H9 (cell line): ENCODE measurements at regions not wholly inside any gene's neighbourhood (a gene's known extent, or its start where the extent isn't known, plus 50 kb on each side); places are given as distances from the start of the nearest gene placed in this dataset.

Experiments
- DNase-seq: peaks from one replicate; pipeline ENCODE4 v3.0.0-alpha.2; 2017
- H2AFZ ChIP-seq: one replicate; pipeline ENCODE4 v1.6.1; 2013; ENCODE audit warnings: mild to moderate bottlenecking, low read length, control low read depth, moderate library complexity
- H2AK5ac ChIP-seq: 2 replicates; pipeline ENCODE4 v1.6.1; 2013; ENCODE audit warnings: low read length, control low read depth, mixed read lengths; ENCODE audit not compliant: insufficient read length
- H2BK120ac ChIP-seq: one replicate; pipeline ENCODE4 v1.6.1; 2013; ENCODE audit warnings: low read depth, mild to moderate bottlenecking, low read length, control low read depth, inconsistent platforms; ENCODE audit not compliant: poor library complexity, severe bottlenecking
- H2BK12ac ChIP-seq: 2 replicates; pipeline ENCODE4 v1.6.1; 2013; ENCODE audit warnings: low read length, control low read depth, mixed read lengths, low read depth; ENCODE audit not compliant: insufficient read length
- H2BK15ac ChIP-seq: 2 replicates; pipeline ENCODE4 v1.6.1; 2013; ENCODE audit warnings: low read depth, low read length, control low read depth
- H2BK20ac ChIP-seq: one replicate; pipeline ENCODE4 v1.6.1; 2013; ENCODE audit warnings: low read depth, mild to moderate bottlenecking, low read length, control low read depth, inconsistent platforms; ENCODE audit not compliant: poor library complexity, severe bottlenecking
- H2BK5ac ChIP-seq: 2 replicates; pipeline ENCODE4 v1.6.1; 2013; ENCODE audit warnings: low read length, control low read depth, mixed read lengths; ENCODE audit not compliant: insufficient read length
- H3K14ac ChIP-seq: 2 replicates; pipeline ENCODE4 v1.6.1; 2013; ENCODE audit warnings: low read length, control low read depth; ENCODE audit not compliant: insufficient read depth
- H3K18ac ChIP-seq: 2 replicates; pipeline ENCODE4 v1.6.1; 2013; ENCODE audit warnings: low read depth, mild to moderate bottlenecking, mixed read lengths, low read length, control low read depth; ENCODE audit not compliant: insufficient read length
- H3K23ac ChIP-seq: 2 replicates; pipeline ENCODE4 v1.6.1; 2013; ENCODE audit warnings: low read length, control low read depth, mixed read lengths, low read depth; ENCODE audit not compliant: insufficient read length
- H3K23me2 ChIP-seq: 2 replicates; pipeline ENCODE4 v1.6.1; 2013; ENCODE audit warnings: low read depth, mild to moderate bottlenecking, mixed read lengths, low read length, control low read depth; ENCODE audit not compliant: insufficient read length, poor library complexity, severe bottlenecking
- H3K27ac ChIP-seq: 2 replicates; pipeline ENCODE4 v1.5.1; 2013; ENCODE audit warnings: low read length, control low read depth, mixed read lengths, low read depth; ENCODE audit not compliant: insufficient read length
- H3K27me3 ChIP-seq: 2 replicates; pipeline ENCODE4 v1.6.1; 2013; ENCODE audit warnings: low read length, control low read depth, inconsistent platforms; ENCODE audit not compliant: insufficient read depth
- H3K4ac ChIP-seq: 2 replicates; pipeline ENCODE4 v1.6.1; 2013; ENCODE audit warnings: low read depth, mild to moderate bottlenecking, control low read depth, inconsistent platforms, low read length, moderate library complexity
- H3K4me1 ChIP-seq: 2 replicates; pipeline ENCODE4 v1.6.1; 2013; ENCODE audit warnings: low read length, control low read depth, inconsistent platforms; ENCODE audit not compliant: insufficient read depth
- H3K4me2 ChIP-seq: 2 replicates; pipeline ENCODE4 v1.6.1; 2013; ENCODE audit warnings: low read length, control low read depth, mixed read lengths; ENCODE audit not compliant: insufficient read length, insufficient read depth
- H3K56ac ChIP-seq: 2 replicates; pipeline ENCODE4 v1.6.1; 2013; ENCODE audit warnings: low read depth, mild to moderate bottlenecking, mixed read lengths, low read length, control low read depth; ENCODE audit not compliant: insufficient read length
- H3K79me1 ChIP-seq: 2 replicates; pipeline ENCODE4 v1.6.1; 2013; ENCODE audit warnings: low read depth, mild to moderate bottlenecking, moderate library complexity, low read length, control low read depth, inconsistent platforms; ENCODE audit not compliant: insufficient read depth, poor library complexity, severe bottlenecking
- H3K79me2 ChIP-seq: 2 replicates; pipeline ENCODE4 v1.6.1; 2013; ENCODE audit warnings: low read length, control low read depth, inconsistent platforms; ENCODE audit not compliant: insufficient read depth
- H3K9ac ChIP-seq: 2 replicates; pipeline ENCODE4 v1.6.1; 2013; ENCODE audit warnings: low read length, control low read depth, mixed read lengths; ENCODE audit not compliant: insufficient read length; ENCODE audit errors: extremely low read depth
- H3K9me3 ChIP-seq: one replicate; pipeline ENCODE4 v1.6.1; 2013; ENCODE audit warnings: low read depth, low read length, inconsistent platforms; ENCODE audit not compliant: control insufficient read depth
- H3T11ph ChIP-seq: one replicate; pipeline ENCODE4 v1.6.1; 2013; ENCODE audit warnings: mild to moderate bottlenecking, low read length, control low read depth, inconsistent platforms
- H4K20me1 ChIP-seq: one replicate; pipeline ENCODE4 v1.6.1; 2013; ENCODE audit not compliant: control insufficient read depth, insufficient read length, insufficient read depth
- H4K5ac ChIP-seq: 2 replicates; pipeline ENCODE4 v1.6.1; 2013; ENCODE audit warnings: low read depth, mild to moderate bottlenecking, mixed read lengths, low read length, control low read depth; ENCODE audit not compliant: insufficient read length
- H4K8ac ChIP-seq: replicated peaks from 2 replicates; pipeline ENCODE4 v1.6.1; 2013; ENCODE audit warnings: low read length, control low read depth, mixed read lengths, low read depth; ENCODE audit not compliant: insufficient read length
- H4K91ac ChIP-seq: 2 replicates; pipeline ENCODE4 v1.6.1; 2013; ENCODE audit warnings: low read depth, mild to moderate bottlenecking, moderate library complexity, mixed read lengths, low read length, control low read depth; ENCODE audit not compliant: insufficient read length
- H3K27ac Mint-ChIP-seq, 3 experiments: 2 replicates in 2 of 3; 3 replicates in 1 of 3; pipeline ENCODE4 v1.8.0; 2020 to 2021; ENCODE audit warnings: mixed read lengths in 3 of 3, mild to moderate bottlenecking in 1 of 3, moderate library complexity in 1 of 3
- H3K27me3 Mint-ChIP-seq: 2 replicates; pipeline ENCODE4 v1.8.0; 2021; ENCODE audit warnings: low read depth, mild to moderate bottlenecking, moderate library complexity, mixed read lengths
- H3K36me3 Mint-ChIP-seq, 3 experiments: 2 replicates in 2 of 3; 3 replicates in 1 of 3; pipeline ENCODE4 v1.8.0; 2020 to 2021; ENCODE audit warnings: low read depth in 3 of 3, mixed read lengths in 3 of 3; ENCODE audit not compliant: insufficient read depth in 1 of 3
- H3K4me1 Mint-ChIP-seq, 2 experiments: 2 replicates each; pipeline ENCODE4 v1.8.0; 2020; ENCODE audit warnings: mixed read lengths in 2 of 2
- H3K4me3 Mint-ChIP-seq, 2 experiments: 2 replicates in 1 of 2; 3 replicates in 1 of 2; pipeline ENCODE4 v1.8.0; 2020 to 2021; ENCODE audit warnings: mild to moderate bottlenecking in 2 of 2, mixed read lengths in 2 of 2, moderate library complexity in 1 of 2
- H3K9me3 Mint-ChIP-seq, 2 experiments: 2 replicates in 1 of 2; 3 replicates in 1 of 2; pipeline ENCODE4 v1.8.0; 2020; ENCODE audit warnings: mild to moderate bottlenecking in 2 of 2, mixed read lengths in 2 of 2, moderate library complexity in 1 of 2
- WGBS: extraction: QIAGEN DNeasy Blood & Tissue Kit; methylation state at CpG from one replicate; pipeline ENCODE4 v1.1.7; 2013; ENCODE audit warnings: missing lambda C conversion rate, low lambda C conversion rate, mixed read lengths; ENCODE audit not compliant: insufficient read length; ENCODE audit errors: extremely low coverage; 5-methylcytosine and 5-hydroxymethylcytosine counted together
- TF ChIP-seq, protein P1 (sequence below): fragments of 200-600 bp; sonication (generic); conservative IDR thresholded peaks from 3 replicates; pipeline ENCODE4 v1.8.0; 2021; ENCODE audit warnings: antibody characterized with exemption, mild to moderate bottlenecking

GRCh38 chr16:54546521-54546920 lies 259.9 kb upstream of the IRX3 start:
- Histone ChIP-seq H3K9ac (no peak overlapping the region), H3K27ac (no peak overlapping the region)

More at GRCh38 chr16:54546521-54546920, 259.9 kb upstream of the IRX3 start:
- Histone ChIP-seq H3K4ac (no peak overlapping the region), H3K14ac (no peak overlapping the region), H2BK20ac (no peak overlapping the region), H3K27me3 (no peaks in the 10 kb centered on the region), H4K5ac (no peak overlapping the region), H4K91ac (no peak overlapping the region), H3K79me2 (no peaks in the 10 kb centered on the region), H2BK120ac (no peak overlapping the region), H4K8ac (no peak overlapping the region), H2AFZ (no peak overlapping the region), H3K23ac (no peak overlapping the region), H3K18ac (no peak overlapping the region), H2BK15ac (no peak overlapping the region), H3K79me1 (no peaks in the 10 kb centered on the region), H3K9me3 (no peaks in the 10 kb centered on the region), H3K4me1 (no peaks in the 10 kb centered on the region), H3K4me2 (no peak overlapping the region), H3K56ac (no peak overlapping the region), H2BK5ac (no peak overlapping the region), H4K20me1 (no peaks in the 10 kb centered on the region), H3T11ph (no peak overlapping the region), H2AK5ac (no peak overlapping the region), H3K23me2 (no peaks in the 10 kb centered on the region), H2BK12ac (no peak overlapping the region)
- DNase-seq = no peak
- Mint-ChIP-seq H3K27ac (no peak overlapping the region), H3K36me3 (no peaks in the 10 kb centered on the region), H3K27me3 (peaks cover 6% of the 10 kb centered on the region), H3K4me1 (peaks cover 2 to 13% of the 10 kb centered on the region in 2 experiments; a peak in 2 of 4 replicates), H3K4me3 (no peak overlapping the region), H3K9me3 (peaks cover 0 to 2% of the 10 kb centered on the region in 2 experiments; a peak in 1 of 5 replicates)
- whole genome bisulfite sequencing = no CpG with 5 or more reads among the region's 5 CpGs
- TF ChIP-seq, protein P1, sequence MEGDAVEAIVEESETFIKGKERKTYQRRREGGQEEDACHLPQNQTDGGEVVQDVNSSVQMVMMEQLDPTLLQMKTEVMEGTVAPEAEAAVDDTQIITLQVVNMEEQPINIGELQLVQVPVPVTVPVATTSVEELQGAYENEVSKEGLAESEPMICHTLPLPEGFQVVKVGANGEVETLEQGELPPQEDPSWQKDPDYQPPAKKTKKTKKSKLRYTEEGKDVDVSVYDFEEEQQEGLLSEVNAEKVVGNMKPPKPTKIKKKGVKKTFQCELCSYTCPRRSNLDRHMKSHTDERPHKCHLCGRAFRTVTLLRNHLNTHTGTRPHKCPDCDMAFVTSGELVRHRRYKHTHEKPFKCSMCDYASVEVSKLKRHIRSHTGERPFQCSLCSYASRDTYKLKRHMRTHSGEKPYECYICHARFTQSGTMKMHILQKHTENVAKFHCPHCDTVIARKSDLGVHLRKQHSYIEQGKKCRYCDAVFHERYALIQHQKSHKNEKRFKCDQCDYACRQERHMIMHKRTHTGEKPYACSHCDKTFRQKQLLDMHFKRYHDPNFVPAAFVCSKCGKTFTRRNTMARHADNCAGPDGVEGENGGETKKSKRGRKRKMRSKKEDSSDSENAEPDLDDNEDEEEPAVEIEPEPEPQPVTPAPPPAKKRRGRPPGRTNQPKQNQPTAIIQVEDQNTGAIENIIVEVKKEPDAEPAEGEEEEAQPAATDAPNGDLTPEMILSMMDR = no peak
